GM21367 (cell line): ENCODE measurements at regions not wholly inside any gene's neighbourhood (a gene's known extent, or its start where the extent isn't known, plus 50 kb on each side); places are given as distances from the start of the nearest gene placed in this dataset.

Experiments used
- ATAC-seq: cut with Tn5 transposase; IDR thresholded peaks from one replicate; pipeline ENCODE4 v1.9.1; 2021; ENCODE audit not compliant: unreplicated experiment

- no peak for ATAC-seq
Measured at GRCh38 chr4:108342325-108342970, 173.7 kb upstream of the LEF1 start.

- ATAC-seq = no peak
Measured at GRCh38 chr4:108337923-108338322, 169.2 kb upstream of the LEF1 start.

GRCh38 chr4:108336076-108336475 lies 167.3 kb upstream of the LEF1 start:
- ATAC-seq = no peak

- no peak for ATAC-seq
Measured at GRCh38 chr4:108335081-108335480, 166.3 kb upstream of the LEF1 start.

- ATAC-seq = no peak
Measured at GRCh38 chr4:108334031-108334430, 165.3 kb upstream of the LEF1 start.

- no peak for ATAC-seq
Measured at GRCh38 chr4:108333353-108333942, 164.7 kb upstream of the LEF1 start.

- ATAC-seq = no peak
Measured at GRCh38 chr4:108331905-108332632, 163.3 kb upstream of the LEF1 start.

GRCh38 chr4:108328383-108328732 lies 159.6 kb upstream of the LEF1 start:
- no peak for ATAC-seq

- ATAC-seq = no peak
Measured at GRCh38 chr4:108327642-108328382, 159.1 kb upstream of the LEF1 start.

- ATAC-seq = no peak
Measured at GRCh38 chr4:108325561-108325960, 156.8 kb upstream of the LEF1 start.

- ATAC-seq = no peak
Measured at GRCh38 chr4:108324450-108324849, 155.7 kb upstream of the LEF1 start.

GRCh38 chr4:108322497-108322896 lies 153.8 kb upstream of the LEF1 start:
- ATAC-seq = no peak

GRCh38 chr4:108320061-108320460 lies 151.3 kb upstream of the LEF1 start:
- ATAC-seq = no peak

- ATAC-seq = no peak
Measured at GRCh38 chr4:108317377-108317776, 148.6 kb upstream of the LEF1 start.

GRCh38 chr4:108315694-108316093 lies 147.0 kb upstream of the LEF1 start:
- no peak for ATAC-seq

- no peak for ATAC-seq
Measured at GRCh38 chr4:108314900-108315589, 146.3 kb upstream of the LEF1 start.

GRCh38 chr4:108313546-108314339 lies 145.0 kb upstream of the LEF1 start:
- no peak for ATAC-seq

GRCh38 chr4:108311313-108311712 lies 142.6 kb upstream of the LEF1 start:
- no peak for ATAC-seq

GRCh38 chr4:108303488-108304177 lies 134.9 kb upstream of the LEF1 start:
- no peak for ATAC-seq
